ENCODE measurements at regions not wholly inside any gene's neighbourhood (a gene's known extent, or its start where the extent isn't known, plus 50 kb on each side); places are given as distances from the start of the nearest gene placed in this dataset.
A peak's percentile ranks its signal among the peaks of the same experiment; 100 is the strongest.

DNA sequence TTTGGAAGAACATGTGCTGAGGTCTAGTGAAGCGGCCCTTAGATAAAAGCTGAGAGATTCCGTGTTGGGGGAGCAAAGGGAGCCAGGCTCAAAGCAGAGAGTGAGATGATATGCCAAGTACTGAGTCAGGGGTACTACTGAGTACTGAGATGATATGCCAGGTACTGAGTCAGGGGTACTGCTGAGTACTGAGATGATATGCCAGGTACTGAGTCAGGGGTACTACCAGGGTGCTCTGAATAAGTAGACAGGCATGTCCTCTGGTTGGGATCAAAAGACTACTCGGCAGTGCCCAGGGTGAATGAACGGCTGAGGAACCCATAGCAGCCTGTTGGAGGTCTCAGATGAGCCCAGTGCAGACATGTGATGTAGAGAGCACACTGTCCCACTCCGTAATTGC lies 239.0 kb downstream of the SOX9 start:
- Histone ChIP-seq H3K4me3 (no peak overlapping the region), H3K4me2 (no peak overlapping the region), H3K27ac (0 out of 6 replicates have a peak overlapping the region, but pooled peaks of 1 of the 2 experiments have one; percentile 24), H3K9me3 (0 out of 3 replicates have a peak, but pooled peaks cover 5% of the 10 kb centered on the region), H3K4me1 (peaks cover 44% of the 10 kb centered on the region)
- ChIA-PET CTCF (no interaction called here), POLR2A (no interaction called here)
- peak; percentile 13 for FAIRE-seq
- DNase-seq (ENCODE audit: low read depth in 1 of 2, low spot score in 1 of 2), result no peak
- ATAC-seq, result no peak
- no peak for TF ChIP-seq ZFP36 (IDR thresholded peaks at IDR 0.05; ENCODE audit: borderline replicate concordance, partially characterized antibody)
- no peak for TF ChIP-seq HEYL (CRISPR knock-in tag; IDR thresholded peaks at IDR 0.05)
- no peak for TF ChIP-seq HDAC2 (IDR thresholded peaks at IDR 0.05)
- no peak for TF ChIP-seq CEBPB (IDR thresholded peaks at IDR 0.05)
- TF ChIP-seq, protein P1, sequence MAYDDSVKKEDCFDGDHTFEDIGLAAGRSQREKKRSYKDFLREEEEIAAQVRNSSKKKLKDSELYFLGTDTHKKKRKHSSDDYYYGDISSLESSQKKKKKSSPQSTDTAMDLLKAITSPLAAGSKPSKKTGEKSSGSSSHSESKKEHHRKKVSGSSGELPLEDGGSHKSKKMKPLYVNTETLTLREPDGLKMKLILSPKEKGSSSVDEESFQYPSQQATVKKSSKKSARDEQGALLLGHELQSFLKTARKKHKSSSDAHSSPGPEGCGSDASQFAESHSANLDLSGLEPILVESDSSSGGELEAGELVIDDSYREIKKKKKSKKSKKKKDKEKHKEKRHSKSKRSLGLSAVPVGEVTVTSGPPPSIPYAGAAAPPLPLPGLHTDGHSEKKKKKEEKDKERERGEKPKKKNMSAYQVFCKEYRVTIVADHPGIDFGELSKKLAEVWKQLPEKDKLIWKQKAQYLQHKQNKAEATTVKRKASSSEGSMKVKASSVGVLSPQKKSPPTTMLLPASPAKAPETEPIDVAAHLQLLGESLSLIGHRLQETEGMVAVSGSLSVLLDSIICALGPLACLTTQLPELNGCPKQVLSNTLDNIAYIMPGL (CRISPR knock-in tag; IDR thresholded peaks at IDR 0.05; ENCODE audit: borderline replicate concordance), result no peak
- TF ChIP-seq ESRRA (IDR thresholded peaks at IDR 0.05; ENCODE audit: borderline replicate concordance, low read length), result no peak
- no peak for TF ChIP-seq EHMT2 (IDR thresholded peaks at IDR 0.05; ENCODE audit: low read depth)
- no peak for TF ChIP-seq FOSB (CRISPR knock-in tag; IDR thresholded peaks at IDR 0.05)
- TF ChIP-seq SMC3 (IDR thresholded peaks at IDR 0.05), result no peak
- no peak for TF ChIP-seq HOXB5 (CRISPR knock-in tag; IDR thresholded peaks at IDR 0.05)
- no peak for TF ChIP-seq ZC3H11A (IDR thresholded peaks at IDR 0.05)
- no peak for TF ChIP-seq MAZ (IDR thresholded peaks at IDR 0.05; ENCODE audit: borderline replicate concordance, low read depth, low read length)
- TF ChIP-seq, protein P2, sequence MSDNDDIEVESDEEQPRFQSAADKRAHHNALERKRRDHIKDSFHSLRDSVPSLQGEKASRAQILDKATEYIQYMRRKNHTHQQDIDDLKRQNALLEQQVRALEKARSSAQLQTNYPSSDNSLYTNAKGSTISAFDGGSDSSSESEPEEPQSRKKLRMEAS (IDR thresholded peaks at IDR 0.05), result no peak
- TF ChIP-seq HOXB13 (CRISPR knock-in tag; IDR thresholded peaks at IDR 0.05; ENCODE audit: low read depth), result no peak
- no peak for TF ChIP-seq JUNB (IDR thresholded peaks at IDR 0.05)
- no peak for TF ChIP-seq CBX8 (IDR thresholded peaks at IDR 0.05)
- WGBS (ENCODE audit: missing lambda C conversion rate), result 80% methylated on average over 5 of the region's 5 CpGs

DNA sequence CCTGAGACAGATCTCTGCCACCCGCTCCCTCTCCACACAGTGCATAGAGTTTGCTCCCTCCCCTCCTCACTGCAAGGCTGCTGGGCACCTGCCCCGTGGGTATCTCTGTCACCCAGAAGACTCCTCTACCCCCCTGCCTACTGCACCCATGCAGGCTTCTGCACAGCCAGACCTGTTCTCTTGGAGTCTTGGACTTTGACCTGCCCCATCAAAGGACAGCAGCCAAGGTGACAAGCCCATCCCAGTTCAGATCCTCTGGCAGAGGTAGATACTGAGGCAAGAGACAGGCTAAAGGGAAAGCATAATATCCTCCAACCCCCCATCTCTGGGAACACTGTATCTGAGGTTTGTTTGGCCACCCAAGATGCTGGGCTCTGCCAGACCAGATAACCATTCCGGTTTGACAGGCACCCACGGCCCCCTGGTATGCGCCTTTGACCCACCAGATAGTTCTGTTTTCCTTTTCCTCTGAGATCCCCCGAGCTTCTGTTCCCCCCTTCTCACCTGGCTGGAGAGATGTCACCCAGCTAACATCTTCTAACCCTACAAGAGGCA lies 239.6 kb downstream of the SOX9 start:
- ChIA-PET CTCF (interaction anchor here (0.7 to 1.6 kb wide), 2 partner anchors 10 to 1593 kb away, joined by 3 to 6 read pairs; no protein-coding TSS in a partner anchor), POLR2A (no interaction called here)
- no peak overlapping the region for H3K4me3 ChIP-seq
- DNase-seq (ENCODE audit: low read depth in 1 of 2, low spot score in 1 of 2), result no peak
- TF ChIP-seq HOXA7 (CRISPR knock-in tag; IDR thresholded peaks at IDR 0.05) (no peak), NR3C1 (IDR thresholded peaks at IDR 0.05) (no peak), BHLHE40 (IDR thresholded peaks at IDR 0.05; ENCODE audit: low read depth, low read length) (no peak), NFE2L2 (conservative IDR thresholded peaks at IDR 0.05; ENCODE audit: low read length) (no peak), EHF (CRISPR knock-in tag; IDR thresholded peaks at IDR 0.05) (no peak), KDM1A (IDR thresholded peaks at IDR 0.05; ENCODE audit: low read depth) (no peak), RARB (CRISPR knock-in tag; IDR thresholded peaks at IDR 0.05) (no peak), EP300 (IDR thresholded peaks at IDR 0.05) (no peak), HEYL (CRISPR knock-in tag; IDR thresholded peaks at IDR 0.05) (no peak), RAD21 (conservative IDR thresholded peaks at IDR 0.05 in 1 of 2, IDR thresholded peaks at IDR 0.05 in 1 of 2) (no peak), FOXS1 (CRISPR knock-in tag; IDR thresholded peaks at IDR 0.05) (no peak), CBX8 (IDR thresholded peaks at IDR 0.05) (no peak)
- TF ChIP-seq, protein P3, sequence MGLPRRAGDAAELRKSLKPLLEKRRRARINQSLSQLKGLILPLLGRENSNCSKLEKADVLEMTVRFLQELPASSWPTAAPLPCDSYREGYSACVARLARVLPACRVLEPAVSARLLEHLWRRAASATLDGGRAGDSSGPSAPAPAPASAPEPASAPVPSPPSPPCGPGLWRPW (IDR thresholded peaks at IDR 0.05), result no peak
- TF ChIP-seq, protein P4, sequence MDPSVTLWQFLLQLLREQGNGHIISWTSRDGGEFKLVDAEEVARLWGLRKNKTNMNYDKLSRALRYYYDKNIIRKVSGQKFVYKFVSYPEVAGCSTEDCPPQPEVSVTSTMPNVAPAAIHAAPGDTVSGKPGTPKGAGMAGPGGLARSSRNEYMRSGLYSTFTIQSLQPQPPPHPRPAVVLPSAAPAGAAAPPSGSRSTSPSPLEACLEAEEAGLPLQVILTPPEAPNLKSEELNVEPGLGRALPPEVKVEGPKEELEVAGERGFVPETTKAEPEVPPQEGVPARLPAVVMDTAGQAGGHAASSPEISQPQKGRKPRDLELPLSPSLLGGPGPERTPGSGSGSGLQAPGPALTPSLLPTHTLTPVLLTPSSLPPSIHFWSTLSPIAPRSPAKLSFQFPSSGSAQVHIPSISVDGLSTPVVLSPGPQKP (IDR thresholded peaks at IDR 0.05; ENCODE audit: low read depth, low read length), result no peak
- H3K4me2 ChIP-seq, result no peak overlapping the region
- 80% methylated on average over 6 of the region's 6 CpGs for WGBS (ENCODE audit: missing lambda C conversion rate)
- FAIRE-seq, result no peak
- 0 out of 3 replicates have a peak, but pooled peaks cover 5% of the 10 kb centered on the region for H3K9me3 ChIP-seq
- H3K27ac ChIP-seq, result 0 out of 6 replicates have a peak overlapping the region, but pooled peaks of 1 of the 2 experiments have one; percentile 24
- peaks cover 44% of the 10 kb centered on the region for H3K4me1 ChIP-seq
- no peak for ATAC-seq
